ENCODE measurements at regions not wholly inside any gene's neighbourhood (a gene's known extent, or its start where the extent isn't known, plus 50 kb on each side); places are given as distances from the start of the nearest gene placed in this dataset.

DNA sequence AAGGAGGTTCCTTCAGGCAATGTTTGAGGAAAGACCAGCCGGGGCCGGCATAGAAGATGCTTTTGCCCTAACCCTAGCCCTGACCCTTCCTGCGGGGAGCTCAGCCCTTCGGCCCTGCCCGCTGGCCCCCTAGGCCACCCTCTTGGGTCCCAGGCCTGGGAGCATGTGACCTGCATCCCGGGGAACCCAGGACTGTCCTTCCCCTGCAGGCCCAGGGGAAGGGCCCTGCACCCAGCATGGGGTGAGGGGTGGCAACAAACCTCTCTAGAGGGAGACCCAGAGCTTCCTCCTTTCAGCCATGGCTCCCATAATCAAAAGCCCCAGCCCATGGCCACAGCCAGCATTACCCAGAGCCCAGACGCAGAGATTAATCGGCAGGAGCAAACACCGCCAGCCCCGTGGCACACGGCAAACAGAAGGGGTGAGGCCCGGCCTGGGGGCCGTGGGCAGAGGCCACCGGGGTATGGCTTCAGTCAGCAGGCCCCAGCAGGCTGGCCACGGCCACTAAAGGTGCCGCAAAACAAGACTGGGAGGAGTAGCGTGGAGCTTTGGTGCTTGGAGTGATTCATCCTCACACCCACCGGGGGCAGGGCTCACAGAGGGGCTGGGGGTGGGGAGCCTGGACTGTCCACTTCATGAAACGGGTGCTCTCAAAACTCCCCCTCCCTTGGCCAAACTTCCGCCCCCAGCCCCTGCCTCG is 61.6 kb upstream of the HPCAL1 start:
- Histone ChIP-seq H2BK20ac (ENCODE audit: low read depth, low read length, poor library complexity, severe bottlenecking) (no peak overlapping the region), H4K8ac (replicated peaks; ENCODE audit: insufficient read length, low read depth, low read length) (no peak overlapping the region), H3K23ac (ENCODE audit: insufficient read length, low read depth, low read length) (no peak overlapping the region), H3T11ph (ENCODE audit: low read length) (no peak overlapping the region), H3K4ac (ENCODE audit: low read depth, low read length) (no peak overlapping the region), H2BK15ac (ENCODE audit: low read depth, low read length) (no peak overlapping the region), H3K9ac (ENCODE audit: extremely low read depth, insufficient read length, low read length) (no peak overlapping the region), H3K9me3 (ENCODE audit: control insufficient read depth, low read depth, low read length) (no peaks in the 10 kb centered on the region), H3K14ac (ENCODE audit: insufficient read depth, low read length) (no peak overlapping the region), H4K91ac (ENCODE audit: insufficient read length, low read depth, low read length) (no peak overlapping the region), H2AK5ac (ENCODE audit: insufficient read length, low read length) (no peak overlapping the region), H3K4me2 (ENCODE audit: insufficient read depth, insufficient read length, low read length) (no peak overlapping the region), H4K20me1 (ENCODE audit: control insufficient read depth, insufficient read depth, insufficient read length) (no peaks in the 10 kb centered on the region), H3K23me2 (ENCODE audit: insufficient read length, low read depth, low read length, poor library complexity, severe bottlenecking) (no peaks in the 10 kb centered on the region), H3K79me2 (ENCODE audit: insufficient read depth, low read length) (no peaks in the 10 kb centered on the region), H3K27ac (ENCODE audit: insufficient read length, low read depth, low read length) (no peak overlapping the region), H3K56ac (ENCODE audit: insufficient read length, low read depth, low read length) (no peak overlapping the region), H2AFZ (ENCODE audit: low read length) (no peak overlapping the region), H3K79me1 (ENCODE audit: insufficient read depth, low read depth, low read length, poor library complexity, severe bottlenecking) (no peaks in the 10 kb centered on the region), H2BK120ac (ENCODE audit: low read depth, low read length, poor library complexity, severe bottlenecking) (no peak overlapping the region), H4K5ac (ENCODE audit: insufficient read length, low read depth, low read length) (no peak overlapping the region), H3K4me1 (ENCODE audit: insufficient read depth, low read length) (no peaks in the 10 kb centered on the region), H2BK12ac (ENCODE audit: insufficient read length, low read depth, low read length) (no peak overlapping the region), H2BK5ac (ENCODE audit: insufficient read length, low read length) (no peak overlapping the region), H3K27me3 (ENCODE audit: insufficient read depth, low read length) (no peaks in the 10 kb centered on the region; the same call in 1 of the 2 replicates), H3K18ac (ENCODE audit: insufficient read length, low read depth, low read length) (no peak overlapping the region)
- WGBS (ENCODE audit: extremely low coverage, insufficient read length, low lambda C conversion rate) = no CpG with 5 or more reads among the region's 21 CpGs
- no peak for DNase-seq
- no peak overlapping the region for H3K27ac Mint-ChIP-seq
- peaks cover 2 to 4% of the 10 kb centered on the region in 2 experiments; a peak in 2 of 4 replicates for H3K4me1 Mint-ChIP-seq
- TF ChIP-seq, protein P1, sequence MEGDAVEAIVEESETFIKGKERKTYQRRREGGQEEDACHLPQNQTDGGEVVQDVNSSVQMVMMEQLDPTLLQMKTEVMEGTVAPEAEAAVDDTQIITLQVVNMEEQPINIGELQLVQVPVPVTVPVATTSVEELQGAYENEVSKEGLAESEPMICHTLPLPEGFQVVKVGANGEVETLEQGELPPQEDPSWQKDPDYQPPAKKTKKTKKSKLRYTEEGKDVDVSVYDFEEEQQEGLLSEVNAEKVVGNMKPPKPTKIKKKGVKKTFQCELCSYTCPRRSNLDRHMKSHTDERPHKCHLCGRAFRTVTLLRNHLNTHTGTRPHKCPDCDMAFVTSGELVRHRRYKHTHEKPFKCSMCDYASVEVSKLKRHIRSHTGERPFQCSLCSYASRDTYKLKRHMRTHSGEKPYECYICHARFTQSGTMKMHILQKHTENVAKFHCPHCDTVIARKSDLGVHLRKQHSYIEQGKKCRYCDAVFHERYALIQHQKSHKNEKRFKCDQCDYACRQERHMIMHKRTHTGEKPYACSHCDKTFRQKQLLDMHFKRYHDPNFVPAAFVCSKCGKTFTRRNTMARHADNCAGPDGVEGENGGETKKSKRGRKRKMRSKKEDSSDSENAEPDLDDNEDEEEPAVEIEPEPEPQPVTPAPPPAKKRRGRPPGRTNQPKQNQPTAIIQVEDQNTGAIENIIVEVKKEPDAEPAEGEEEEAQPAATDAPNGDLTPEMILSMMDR (conservative IDR thresholded peaks at IDR 0.05) = no peak
- H3K4me3 Mint-ChIP-seq = no peak overlapping the region
- H3K36me3 Mint-ChIP-seq (ENCODE audit: insufficient read depth in 1 of 3, low read depth in 3 of 3) = no peaks in the 10 kb centered on the region
- no peaks in the 10 kb centered on the region for H3K27me3 Mint-ChIP-seq (ENCODE audit: low read depth)
- H3K9me3 Mint-ChIP-seq = no peaks in the 10 kb centered on the region; a peak in 1 of 5 replicates
